ENCODE measurements at regions not wholly inside any gene's neighbourhood (a gene's known extent, or its start where the extent isn't known, plus 50 kb on each side); places are given as distances from the start of the nearest gene placed in this dataset.
"Not testable (repeated sequence)": the region's sequence is repeated elsewhere in the genome, so short reads cannot be mapped to it uniquely, and the experiment has no call there.

- no peak for TF ChIP-seq CTCF (IDR thresholded peaks at IDR 0.05; ENCODE audit: insufficient read depth, low read length)
- H3K4me3 ChIP-seq (ENCODE audit: low read depth, low read length), result no peak overlapping the region
- no peak for DNase-seq (ENCODE audit: low read depth)
Observed at GRCh38 chr7:52752891-52753290, 282.5 kb upstream of the POM121L12 start.

GRCh38 chr7:52749880-52750279 is 285.6 kb upstream of the POM121L12 start:
- no peak for DNase-seq (ENCODE audit: low read depth)
- H3K4me3 ChIP-seq (ENCODE audit: low read depth, low read length), result no peak overlapping the region
- TF ChIP-seq CTCF (IDR thresholded peaks at IDR 0.05; ENCODE audit: insufficient read depth, low read length), result no peak

GRCh38 chr7:52747817-52748216 is 287.6 kb upstream of the POM121L12 start:
- no peak for TF ChIP-seq CTCF (IDR thresholded peaks at IDR 0.05; ENCODE audit: insufficient read depth, low read length)
- DNase-seq (ENCODE audit: low read depth), result no peak
- no peak overlapping the region for H3K4me3 ChIP-seq (ENCODE audit: low read depth, low read length)

DNA sequence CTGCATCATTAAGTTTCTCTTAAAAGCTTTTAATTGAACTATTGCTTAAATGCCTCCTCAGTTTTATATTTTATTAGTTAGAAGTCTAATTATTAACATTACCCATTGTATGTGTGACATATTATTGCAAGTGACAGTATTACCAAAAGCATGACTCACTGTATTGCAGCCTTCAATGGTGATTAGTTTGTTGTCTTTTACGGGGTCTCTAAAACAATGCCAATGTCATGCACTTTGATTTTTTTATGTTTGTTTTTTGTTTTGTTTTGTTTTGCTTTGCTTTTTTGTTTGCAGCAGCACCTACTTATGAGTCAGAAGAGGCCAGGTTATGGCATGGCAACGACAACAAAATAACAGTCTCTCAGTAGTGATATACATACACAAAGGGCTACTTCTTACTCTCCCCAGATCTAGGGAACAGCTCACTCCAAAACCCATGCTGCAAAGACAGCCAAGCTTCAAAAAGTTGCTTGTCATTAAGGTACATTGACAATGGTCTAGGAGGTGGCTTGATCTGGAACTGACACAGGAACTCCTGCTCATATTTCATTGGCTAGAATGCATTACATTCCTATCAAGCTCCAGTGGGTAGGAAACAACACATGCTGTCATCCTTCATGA is 293.7 kb upstream of the POM121L12 start:
- DNase-seq (ENCODE audit: low read depth), result no peak
- no peak for TF ChIP-seq CTCF (IDR thresholded peaks at IDR 0.05; ENCODE audit: insufficient read depth, low read length)
- H3K4me3 ChIP-seq (ENCODE audit: low read depth, low read length), result no peak overlapping the region

- TF ChIP-seq CTCF (IDR thresholded peaks at IDR 0.05; ENCODE audit: insufficient read depth, low read length), result no peak
- no peak for DNase-seq (ENCODE audit: low read depth)
- H3K4me3 ChIP-seq (ENCODE audit: low read depth, low read length), result no peak overlapping the region
Observed at GRCh38 chr7:52735656-52736055, 299.8 kb upstream of the POM121L12 start.

DNA sequence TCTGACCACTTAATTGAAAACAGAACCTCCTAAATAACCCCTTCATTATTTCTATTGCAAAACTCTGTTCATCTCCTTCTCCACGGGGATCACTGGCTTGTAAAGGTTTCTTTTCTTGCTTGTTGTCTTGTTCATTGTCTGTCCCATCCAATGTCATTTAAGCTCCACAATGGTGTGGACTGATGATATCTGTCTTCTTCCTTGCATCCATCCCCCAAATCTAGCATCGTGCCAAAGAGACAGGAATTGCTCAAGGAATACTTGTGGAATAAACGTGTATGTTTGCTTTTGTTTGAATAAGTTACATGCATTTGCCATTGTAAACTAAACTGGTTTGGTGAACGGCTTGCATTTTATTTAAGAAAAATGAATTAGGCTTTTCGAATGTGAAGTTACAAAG is 306.8 kb upstream of the POM121L12 start:
- not testable (repeated sequence) for H3K4me3 ChIP-seq (ENCODE audit: low read depth, low read length); DNase-seq (ENCODE audit: low read depth)

GRCh38 chr7:52727632-52728031 is 307.8 kb upstream of the POM121L12 start:
- no peak for DNase-seq (ENCODE audit: low read depth)
- no peak overlapping the region for H3K4me3 ChIP-seq (ENCODE audit: low read depth, low read length)
- no peak for TF ChIP-seq CTCF (IDR thresholded peaks at IDR 0.05; ENCODE audit: insufficient read depth, low read length)

Data from fibroblast of the aortic adventitia (primary cell).